ENCODE measurements at regions not wholly inside any gene's neighbourhood (a gene's known extent, or its start where the extent isn't known, plus 50 kb on each side); places are given as distances from the start of the nearest gene placed in this dataset.

DNA sequence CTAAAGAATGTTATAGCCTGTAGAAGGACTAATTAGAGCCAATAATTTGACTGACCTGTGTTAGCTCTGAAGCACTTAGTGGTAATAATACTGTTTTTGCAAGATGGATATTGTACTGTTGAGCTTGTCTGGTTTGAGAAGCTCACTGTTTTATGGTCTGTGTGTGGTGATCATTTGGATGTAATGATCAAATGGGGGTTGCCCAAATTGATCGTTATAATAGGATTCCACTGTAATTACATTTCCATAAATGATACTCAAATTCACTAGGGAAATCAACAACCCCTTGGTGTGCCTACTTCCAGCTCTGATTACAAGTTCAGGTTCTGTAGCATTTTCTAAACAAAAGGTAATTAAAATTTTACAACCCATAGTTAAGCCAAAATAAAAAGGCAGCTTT is 971.4 kb downstream of the TTLL7 start:
- DNase-seq (ENCODE audit: low spot score): no peak

DNA sequence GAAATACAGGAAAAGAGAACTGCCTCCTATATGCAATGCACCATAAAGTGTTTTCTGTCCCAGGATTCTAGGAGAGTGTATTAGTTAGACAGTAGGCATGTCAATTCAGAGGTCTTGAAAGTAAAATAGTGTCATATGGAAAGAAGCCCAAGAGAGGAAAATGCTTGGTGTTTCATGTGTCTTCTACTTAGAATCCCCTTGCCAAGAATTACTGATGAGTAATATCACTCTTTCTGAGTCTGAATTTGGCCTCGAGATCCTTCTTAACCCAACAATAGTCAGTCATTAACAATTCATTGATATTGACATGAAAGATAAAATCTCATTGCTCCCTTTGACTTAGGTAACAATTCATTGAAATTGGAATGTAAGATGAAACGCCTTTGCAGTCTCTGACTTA is 972.2 kb downstream of the TTLL7 start:
- DNase-seq (ENCODE audit: low spot score): no peak

DNA sequence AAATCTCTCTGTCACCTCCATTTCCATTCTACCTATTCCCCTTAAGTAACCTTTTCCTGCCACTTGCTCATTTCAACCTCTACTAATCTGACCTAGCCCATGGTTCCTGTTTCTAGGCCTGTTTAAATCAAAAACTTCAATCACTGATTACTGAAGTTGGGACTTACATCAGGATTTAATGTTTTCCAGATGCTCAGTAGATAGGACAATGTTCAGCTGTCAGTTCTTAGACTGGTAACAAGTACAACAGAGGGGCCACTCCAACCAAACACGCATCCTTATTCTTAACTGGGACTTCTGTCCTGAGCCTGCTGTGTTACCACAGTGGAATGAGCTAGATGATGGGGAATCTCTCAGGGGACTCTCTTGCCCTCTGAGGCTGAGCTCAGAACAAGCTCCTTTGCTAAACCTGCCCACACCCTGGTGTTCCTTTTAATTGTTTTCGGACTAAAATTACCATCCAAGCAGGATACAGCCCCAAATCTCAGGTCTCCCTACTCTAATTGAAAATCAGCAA is 974.6 kb downstream of the TTLL7 start:
- no peak for DNase-seq (ENCODE audit: low spot score)

DNA sequence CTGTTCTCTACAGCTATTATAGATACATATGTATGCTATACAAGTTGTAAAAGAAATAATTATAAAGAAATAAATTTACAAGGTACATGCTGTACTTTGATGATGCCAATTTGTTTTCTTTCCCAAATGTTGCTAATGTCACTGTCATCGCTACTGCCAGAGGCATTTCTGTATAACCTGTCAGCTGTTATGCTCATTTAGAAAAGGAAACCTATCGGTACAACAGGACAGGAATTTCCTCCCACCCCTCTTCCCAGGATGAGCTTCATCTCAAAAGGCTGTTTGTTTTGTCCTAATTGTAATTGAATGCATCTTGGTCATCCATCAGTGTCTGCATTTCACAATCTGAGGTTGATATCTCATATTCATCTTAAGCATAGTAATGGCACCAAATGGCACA is 975.7 kb downstream of the TTLL7 start:
- no peak for DNase-seq (ENCODE audit: low spot score)

DNA sequence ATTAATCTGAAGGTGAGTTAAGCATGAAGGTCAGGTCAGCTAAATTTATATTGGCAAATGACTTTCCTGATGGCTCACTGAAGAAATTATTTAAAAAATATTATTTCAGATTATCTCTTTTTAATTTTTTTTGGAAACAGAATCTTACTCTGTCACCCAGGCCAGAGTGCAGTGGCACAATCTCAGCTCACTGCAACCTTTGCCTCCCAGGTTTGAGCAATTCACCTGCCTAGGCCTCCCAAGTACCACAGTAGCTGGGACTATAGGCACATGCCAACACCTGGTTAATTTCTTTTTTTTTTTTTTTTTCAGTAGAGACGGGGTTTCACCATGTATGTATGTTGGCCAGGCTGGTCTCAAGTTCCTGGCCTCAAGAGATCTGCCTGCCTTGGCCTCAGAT is 976.7 kb downstream of the TTLL7 start:
- DNase-seq (ENCODE audit: low spot score): no peak

DNA sequence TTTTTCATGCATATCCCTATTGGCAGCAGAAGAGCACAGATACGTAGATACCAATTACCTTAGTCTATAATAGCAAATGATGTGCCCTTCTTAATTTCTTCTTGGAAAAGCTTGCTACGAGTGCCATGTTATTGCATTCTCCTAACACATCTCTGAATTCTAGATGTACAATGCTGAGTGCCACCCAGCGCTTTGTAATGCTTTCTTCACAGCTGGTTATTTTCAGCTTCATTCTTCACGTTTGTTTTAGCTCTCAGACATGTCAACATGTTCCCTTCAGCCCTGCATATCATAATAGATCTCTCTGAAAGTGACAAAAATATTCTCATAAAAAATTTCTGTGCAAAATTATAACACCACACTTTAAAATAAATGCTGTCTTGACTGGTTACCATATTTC is 981.2 kb downstream of the TTLL7 start:
- no peak for DNase-seq (ENCODE audit: low spot score)

DNA sequence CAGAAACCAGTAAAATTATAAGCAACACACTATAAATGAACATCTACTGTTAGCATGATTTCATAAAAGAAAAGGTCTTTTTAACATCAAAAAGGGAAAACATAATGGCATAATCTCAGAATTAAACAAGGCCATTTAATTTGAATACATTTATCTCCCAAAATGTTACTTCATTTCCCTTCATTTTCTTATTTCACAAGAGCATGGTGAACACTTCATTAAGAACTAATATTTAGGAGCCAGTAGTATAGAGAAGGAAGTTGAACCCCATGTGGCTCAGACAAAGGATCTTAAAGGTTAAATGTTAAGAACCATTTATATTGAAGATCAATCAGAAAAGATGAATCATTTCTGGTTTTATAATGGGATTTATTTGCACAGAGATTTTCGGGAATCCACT is 981.7 kb downstream of the TTLL7 start:
- DNase-seq (ENCODE audit: low spot score): no peak

DNA sequence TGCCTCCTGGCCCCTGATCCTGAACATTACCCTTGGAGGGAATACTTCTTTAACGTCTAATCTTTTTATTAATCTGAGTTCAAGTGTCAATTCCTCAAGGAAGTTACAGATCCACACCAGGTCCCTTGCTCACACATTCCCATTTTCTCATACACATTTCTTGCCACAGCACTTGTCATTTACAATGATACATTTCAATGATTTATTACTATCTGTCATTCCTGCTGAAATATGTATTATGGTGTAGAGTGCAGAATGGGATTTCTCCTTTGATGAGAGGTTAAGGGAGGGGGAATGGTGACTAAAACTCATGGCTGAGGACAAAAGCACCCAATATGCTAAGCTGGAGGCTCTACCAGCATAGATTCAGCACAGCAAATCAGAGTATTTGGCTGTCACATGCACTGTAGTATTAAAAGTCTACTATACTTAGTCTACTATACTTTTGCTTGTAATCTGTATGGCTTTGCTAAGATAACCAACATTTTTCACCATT is 982.5 kb downstream of the TTLL7 start:
- no peak for DNase-seq (ENCODE audit: low spot score)

DNA sequence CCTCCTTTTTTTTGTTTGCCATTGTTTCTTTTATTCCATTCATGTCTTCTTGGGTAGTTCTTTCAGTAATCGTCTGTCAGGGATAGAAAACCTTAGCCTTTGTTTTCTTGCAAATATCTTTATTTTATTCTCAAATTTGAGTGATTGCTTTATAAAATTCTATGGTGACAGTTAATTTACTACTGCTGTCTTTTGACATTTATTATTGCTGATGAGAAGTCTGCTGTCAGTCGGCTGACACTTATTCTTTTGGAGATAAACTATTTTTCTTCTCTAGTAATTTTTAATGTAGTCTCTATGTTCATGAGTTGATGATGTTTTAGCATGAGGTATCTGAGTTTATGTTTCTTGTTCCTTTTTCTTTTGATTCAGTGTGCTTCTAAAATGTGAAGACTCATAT is 983.8 kb downstream of the TTLL7 start:
- DNase-seq (ENCODE audit: low spot score): no peak

DNA sequence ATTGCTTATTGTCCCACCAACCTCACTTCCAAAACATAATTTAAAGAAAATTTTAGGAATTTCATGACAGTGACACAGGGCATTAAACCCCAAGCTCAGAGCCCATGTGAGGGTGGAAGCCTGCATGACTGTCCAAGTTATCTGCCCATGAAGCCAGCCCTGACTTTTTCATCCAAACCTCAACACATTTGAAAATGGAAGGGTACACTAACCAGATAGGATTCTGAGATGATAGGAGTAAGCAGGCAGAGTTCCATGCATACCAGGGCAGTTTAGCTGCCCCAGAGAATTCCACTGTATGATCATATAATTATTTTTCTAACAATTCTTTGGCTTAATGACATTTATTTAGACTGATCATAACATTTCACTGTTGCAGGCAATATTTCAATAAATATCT is 986.0 kb downstream of the TTLL7 start:
- no peak for DNase-seq (ENCODE audit: low spot score)

DNA sequence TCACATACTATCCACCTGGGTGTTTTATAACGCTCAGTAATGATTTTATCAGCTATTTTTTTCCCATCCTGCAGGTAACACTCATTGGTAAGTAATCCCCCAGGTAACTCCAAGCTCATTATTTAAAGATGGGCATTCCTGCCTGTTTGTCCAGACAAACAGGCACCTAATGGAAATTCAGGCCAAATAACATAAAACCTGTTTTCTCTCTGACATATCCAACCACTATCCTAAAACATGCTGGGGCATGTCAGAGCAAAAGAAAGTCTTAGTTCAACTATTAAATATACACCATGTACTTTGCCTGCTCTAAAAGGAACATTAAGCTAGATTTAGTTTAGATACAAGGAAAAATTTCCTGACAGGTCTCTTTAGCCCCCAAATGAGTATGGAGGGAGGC is 987.7 kb downstream of the TTLL7 start:
- DNase-seq (ENCODE audit: low spot score): no peak

DNA sequence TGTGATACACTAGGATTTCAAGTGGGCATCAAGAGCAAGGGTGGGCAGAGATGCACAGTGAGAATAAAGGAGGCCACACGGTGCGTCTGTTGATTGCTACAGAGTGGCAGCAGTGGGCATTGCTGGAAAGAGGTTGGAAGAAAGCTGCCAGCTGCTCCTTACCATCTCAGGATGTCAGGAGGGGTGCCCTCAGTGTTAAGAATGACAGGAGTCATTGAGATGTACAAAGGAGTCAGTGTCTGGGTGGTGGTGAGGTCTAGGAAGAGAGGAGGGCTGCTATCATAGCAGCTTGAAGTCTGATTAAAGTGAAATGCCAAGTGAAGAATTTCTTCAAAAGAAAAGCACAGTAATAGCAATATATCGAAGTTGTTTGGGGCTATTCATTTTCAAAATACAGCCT is 992.7 kb downstream of the TTLL7 start:
- no peak for DNase-seq (ENCODE audit: low spot score)

DNA sequence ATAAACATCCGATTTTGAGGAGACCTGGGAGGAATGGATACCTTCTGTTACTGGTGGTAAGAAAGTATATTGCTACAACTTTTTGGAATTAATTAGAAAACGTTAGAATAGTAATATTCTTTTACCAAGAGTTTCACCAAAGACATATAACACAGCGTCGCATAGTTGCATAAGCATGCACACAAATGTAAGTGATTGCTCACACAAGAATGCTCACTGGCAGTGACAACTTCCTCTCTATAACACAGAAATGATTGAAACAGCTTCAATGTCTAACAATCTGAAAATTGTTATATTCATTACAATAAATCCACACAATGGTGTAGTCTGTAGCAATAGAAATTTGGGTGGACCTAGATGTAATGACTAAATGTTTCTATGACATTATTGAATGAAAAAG is 998.6 kb downstream of the TTLL7 start:
- no peak for DNase-seq (ENCODE audit: low spot score)

DNA sequence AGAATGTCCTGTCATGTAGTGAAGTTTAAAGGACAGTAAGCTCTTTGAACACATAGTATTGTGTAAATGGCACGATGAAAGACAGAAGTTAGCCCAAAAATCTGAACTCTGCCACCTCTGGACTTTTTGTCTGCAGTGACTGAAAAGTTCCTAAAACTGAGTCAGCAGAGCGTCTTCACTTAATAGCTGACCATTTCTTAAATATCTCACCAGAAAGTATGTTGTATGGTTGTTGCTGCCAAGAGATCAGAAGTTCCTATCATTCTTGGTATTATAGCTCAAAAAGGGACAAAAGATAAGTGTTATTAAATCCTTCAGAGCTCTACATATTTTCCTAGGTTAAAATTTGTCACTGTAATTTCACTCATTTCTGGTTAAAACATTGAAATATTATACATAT is 1003.0 kb downstream of the TTLL7 start:
- DNase-seq (ENCODE audit: low spot score): no peak

DNA sequence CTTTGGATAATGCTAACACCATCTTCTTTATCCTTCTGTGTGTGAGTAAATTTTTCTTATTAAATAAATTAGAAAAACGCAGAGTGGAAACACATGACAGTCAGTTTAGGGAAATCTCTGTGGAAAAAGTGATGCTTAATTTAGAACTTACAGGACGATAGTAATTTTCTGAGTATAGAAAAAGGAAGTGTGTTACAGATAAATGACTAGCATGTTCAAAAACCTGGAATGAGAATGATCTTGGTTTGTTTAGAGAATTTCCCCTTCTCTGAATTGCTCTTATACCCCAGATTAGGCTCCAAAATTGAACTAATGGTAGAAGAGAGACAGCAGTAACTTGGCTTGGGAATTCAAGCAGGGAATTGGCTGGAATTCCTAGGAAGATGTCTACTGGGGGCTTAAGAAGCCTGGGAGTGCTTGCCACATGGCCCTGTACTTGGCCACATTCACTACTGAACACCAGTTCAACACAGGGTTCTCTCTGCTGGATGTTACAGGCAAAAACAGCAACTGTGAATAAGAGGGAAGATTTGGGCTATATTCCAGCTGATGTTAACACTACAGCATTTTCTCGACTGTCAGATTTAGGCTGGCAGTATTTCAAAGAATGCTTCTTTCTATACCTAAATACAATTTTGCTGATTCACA is 1004.2 kb downstream of the TTLL7 start:
- DNase-seq (ENCODE audit: low spot score): no peak

DNA sequence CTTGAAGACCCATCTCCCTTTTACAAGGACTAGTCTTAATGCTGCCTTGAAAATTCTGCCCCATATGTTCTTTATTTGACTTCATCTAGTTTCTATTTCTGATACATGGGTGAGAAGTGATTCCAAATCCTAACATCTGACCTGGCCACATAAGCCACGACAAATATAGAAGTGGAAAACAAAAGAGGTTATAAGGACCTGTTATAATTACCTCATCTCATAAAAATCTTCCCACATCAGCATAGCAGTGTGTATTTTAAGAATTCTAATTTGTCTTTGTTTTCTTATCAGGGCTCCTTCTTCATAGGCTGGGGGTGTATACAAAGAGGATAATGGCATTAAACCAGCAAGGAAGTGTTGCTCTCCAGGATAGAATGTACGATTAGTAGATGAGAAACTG is 1007.4 kb downstream of the TTLL7 start:
- DNase-seq (ENCODE audit: low spot score): no peak

DNA sequence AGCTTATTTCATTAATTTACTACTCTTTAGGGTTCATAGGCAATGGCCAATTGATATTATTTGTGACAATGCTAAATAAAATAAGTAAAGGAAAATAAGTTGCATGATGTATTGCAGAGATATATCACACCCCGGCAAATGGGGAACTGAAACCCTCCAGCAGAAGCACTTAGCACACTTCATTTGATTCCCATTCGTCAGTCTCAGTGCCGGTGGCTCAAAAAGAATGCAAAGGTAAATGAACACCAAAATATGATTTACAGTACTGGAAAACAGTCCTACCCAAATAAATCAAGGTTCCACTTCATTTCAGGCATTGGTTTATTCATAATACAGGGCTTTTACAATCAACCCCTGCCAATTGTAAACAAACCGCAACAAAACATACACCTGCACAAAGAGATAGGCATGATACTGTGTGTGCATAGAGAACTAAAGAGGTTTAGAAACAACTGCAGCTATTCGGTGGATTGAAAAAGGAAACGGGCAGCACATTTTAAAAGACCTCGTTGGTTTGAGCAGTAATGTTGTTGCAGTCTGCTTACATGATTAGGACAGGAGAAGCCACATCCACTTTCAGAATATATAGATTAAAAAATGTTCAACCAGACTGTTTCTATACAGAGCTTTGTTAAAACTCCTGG is 1019.2 kb downstream of the TTLL7 start:
- DNase-seq (ENCODE audit: low spot score): no peak

DNA sequence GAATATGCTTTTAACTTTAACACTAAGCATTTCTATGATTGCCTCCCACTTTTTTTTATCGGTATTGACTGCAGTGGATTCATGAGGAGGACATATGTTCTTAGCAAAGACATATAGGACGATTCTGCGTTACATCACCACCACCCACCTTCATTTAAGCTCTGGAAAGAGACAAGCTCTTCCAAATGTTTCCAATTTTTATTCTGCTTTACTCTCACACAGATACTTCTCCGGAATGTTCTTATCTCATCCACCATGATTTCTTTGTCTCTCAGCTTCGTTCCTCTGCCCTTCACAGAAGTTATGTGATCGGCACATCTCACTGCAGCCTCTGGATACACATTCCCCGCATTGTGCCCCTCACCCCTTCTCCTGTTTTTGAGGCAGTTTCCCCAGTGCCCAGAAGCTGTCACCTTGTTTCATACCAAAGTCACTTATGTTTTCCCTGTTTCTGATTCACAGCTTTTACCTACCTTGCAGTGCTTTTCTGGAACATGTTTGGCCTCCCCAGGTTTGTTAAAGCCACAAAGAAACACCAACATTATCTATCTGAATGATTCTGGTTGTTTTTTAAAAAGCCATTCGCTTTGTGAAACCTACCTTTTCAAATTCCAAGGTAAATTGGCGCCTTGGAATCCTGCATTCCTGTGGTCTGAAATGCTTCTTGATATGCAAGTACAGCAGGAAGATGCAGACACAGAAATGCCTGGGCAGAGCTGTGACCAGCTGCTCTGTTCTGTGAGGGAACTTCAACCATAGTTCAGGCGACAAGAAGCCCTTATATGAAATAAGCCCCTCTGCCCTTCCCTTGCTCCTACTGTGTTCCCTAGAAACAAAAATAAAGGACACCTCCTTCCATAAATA is 1020.2 kb downstream of the TTLL7 start:
- peak; percentile 21 for DNase-seq (ENCODE audit: low spot score)

DNA sequence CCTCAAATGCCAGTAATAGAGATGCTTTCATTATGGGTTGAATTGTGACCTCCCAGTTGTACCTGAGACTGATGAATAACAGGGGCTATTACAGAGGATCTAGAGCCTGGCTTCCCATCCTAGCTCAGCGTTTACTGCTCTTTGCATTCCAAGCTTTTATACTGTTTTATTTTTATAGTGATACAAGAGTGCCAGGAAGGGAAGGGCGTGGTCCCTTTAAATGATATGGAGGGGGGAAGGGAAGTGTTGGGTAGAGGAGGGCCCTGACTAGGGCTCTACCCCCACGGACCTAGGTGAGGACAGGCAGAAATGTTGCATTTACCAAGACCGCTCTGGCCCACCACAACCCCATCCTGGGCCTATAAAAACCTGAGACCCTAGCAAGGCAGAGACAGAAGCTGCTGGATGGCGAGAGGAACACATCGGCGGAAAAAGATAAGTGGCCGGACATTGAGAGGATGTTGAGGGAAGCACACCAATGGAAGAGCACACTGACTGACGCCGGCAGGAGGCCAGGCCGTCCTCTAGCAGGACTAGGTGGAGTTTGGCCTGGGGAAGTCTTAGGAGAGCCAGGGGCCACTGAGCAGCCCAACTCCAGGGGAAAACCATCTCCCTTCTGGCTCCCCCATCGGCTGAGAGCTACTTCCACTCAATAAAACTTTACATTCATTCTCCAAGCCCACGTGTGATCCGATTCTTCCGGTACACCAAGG is 1025.9 kb downstream of the TTLL7 start:
- DNase-seq (ENCODE audit: low spot score): no peak

DNA sequence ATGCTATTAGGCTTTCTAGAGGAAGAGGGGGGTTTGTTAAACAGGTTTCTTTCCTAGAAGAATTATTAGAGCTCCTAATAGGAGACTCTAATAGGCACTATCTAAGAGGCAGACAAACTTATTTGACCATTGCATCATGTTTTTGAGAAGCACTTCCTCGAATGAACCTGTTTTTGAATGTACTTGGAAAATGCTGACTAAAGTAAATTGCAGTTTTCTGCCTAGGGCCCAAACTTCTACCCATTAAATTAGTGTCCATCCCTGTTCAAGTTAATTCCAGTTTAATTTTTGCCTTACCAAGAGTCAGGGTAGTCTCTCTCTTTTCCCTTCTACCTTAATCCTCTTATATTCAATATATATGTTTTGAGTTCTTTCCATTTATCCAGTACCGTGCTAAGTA is 1029.6 kb downstream of the TTLL7 start:
- no peak for DNase-seq (ENCODE audit: low spot score)

DNA sequence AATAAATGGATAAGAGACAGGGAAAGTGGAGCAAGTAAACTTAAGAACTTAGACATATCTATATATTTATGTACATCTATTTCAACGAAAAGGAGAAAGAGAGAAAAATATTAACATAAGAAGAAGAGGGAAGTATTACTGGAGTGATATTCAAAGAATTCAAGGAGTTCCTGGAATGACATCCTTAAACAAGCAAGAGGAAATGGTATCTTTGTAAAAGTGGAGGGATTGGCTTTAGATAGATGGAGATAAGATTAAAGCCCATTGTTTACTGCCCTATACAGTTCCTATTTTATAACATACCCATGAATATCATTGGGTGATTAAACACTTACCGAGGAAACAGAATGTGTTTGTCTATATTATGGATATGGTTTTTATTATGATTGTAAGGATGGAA is 1036.3 kb downstream of the TTLL7 start:
- DNase-seq (ENCODE audit: low spot score): no peak

DNA sequence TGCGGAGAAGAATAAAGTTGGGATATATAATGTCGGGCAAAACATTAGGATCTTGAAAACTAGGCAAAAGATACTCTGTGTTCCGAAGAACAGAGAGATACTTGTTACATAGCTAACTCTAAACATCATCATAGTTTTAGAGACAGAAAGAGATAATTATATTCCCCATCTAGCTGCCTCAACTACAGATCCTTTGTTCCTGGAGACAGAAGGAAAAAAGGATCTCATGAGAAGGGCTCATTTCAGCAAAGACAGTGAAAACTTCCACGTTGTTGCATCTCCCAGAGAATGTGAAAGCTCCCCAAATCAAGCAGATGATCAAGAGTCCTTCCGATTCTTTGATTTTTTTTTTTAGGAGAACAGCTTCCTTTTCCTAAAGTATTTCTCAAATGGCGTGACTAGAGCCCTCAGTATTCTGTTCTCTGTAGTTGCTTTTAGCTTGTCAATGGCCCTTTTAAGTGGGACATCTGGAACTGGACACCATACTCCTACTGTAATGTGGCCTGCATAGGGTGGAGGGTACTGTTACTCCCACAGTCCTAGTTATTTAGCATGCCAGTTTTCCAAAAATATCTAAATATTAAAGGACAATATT is 1048.2 kb downstream of the TTLL7 start:
- DNase-seq (ENCODE audit: low spot score): peak; percentile 58

Data from putamen (tissue), 1 donor.